ENCODE measurements at regions not wholly inside any gene's neighbourhood (a gene's known extent, or its start where the extent isn't known, plus 50 kb on each side); places are given as distances from the start of the nearest gene placed in this dataset.
"Not testable (repeated sequence)": the region's sequence is repeated elsewhere in the genome, so short reads cannot be mapped to it uniquely, and the experiment has no call there.

DNA sequence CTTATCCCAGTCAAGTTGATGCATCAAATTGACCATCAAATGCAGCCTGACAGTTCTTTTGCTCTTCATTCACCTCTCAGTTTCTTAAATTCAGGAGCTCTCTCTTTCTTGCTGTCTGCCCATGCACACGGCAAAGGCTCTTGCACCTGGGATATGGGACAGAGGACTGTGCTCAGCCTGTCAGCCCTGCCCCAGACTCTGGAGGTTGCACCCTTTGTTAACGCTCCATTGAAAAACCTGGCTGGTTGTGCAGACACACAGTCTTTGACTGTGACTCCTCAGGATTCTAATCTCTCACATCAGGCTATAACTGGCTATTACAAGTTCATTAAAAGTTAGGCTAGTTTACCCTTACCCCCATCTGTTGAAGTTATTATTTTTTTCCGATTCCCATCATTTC is 1032.5 kb downstream of the SOCS6 start:
- TF ChIP-seq, protein P1, sequence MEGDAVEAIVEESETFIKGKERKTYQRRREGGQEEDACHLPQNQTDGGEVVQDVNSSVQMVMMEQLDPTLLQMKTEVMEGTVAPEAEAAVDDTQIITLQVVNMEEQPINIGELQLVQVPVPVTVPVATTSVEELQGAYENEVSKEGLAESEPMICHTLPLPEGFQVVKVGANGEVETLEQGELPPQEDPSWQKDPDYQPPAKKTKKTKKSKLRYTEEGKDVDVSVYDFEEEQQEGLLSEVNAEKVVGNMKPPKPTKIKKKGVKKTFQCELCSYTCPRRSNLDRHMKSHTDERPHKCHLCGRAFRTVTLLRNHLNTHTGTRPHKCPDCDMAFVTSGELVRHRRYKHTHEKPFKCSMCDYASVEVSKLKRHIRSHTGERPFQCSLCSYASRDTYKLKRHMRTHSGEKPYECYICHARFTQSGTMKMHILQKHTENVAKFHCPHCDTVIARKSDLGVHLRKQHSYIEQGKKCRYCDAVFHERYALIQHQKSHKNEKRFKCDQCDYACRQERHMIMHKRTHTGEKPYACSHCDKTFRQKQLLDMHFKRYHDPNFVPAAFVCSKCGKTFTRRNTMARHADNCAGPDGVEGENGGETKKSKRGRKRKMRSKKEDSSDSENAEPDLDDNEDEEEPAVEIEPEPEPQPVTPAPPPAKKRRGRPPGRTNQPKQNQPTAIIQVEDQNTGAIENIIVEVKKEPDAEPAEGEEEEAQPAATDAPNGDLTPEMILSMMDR (conservative IDR thresholded peaks at IDR 0.05; ENCODE audit: low read depth, low read length), result no peak
- no peak overlapping the region for H3K4me3 ChIP-seq (ENCODE audit: low read depth, low read length)
- DNase-seq (ENCODE audit: low read depth), result no peak

DNA sequence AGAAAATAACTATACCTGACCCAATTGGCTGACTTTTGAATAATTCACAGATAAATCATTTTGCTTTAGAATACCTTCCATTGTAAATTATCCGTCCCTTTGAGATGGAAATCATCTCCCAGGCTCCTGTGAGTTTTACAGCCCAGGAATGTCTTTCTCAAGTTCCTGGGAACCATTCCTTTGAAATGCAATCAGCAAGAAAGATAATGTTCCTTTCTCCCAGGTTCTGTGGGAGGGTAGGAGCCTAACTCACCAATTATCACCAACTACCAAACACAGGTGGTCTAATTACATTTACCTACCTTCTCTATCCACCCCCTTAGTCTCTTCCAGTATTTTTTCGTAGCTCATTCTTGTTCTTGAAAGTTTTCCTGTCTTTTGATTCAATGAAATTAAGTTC is 1016.0 kb downstream of the SOCS6 start:
- no peak for DNase-seq (ENCODE audit: low read depth)
- no peak overlapping the region for H3K4me3 ChIP-seq (ENCODE audit: low read depth, low read length)
- TF ChIP-seq, protein P1 (conservative IDR thresholded peaks at IDR 0.05; ENCODE audit: low read depth, low read length), result no peak

DNA sequence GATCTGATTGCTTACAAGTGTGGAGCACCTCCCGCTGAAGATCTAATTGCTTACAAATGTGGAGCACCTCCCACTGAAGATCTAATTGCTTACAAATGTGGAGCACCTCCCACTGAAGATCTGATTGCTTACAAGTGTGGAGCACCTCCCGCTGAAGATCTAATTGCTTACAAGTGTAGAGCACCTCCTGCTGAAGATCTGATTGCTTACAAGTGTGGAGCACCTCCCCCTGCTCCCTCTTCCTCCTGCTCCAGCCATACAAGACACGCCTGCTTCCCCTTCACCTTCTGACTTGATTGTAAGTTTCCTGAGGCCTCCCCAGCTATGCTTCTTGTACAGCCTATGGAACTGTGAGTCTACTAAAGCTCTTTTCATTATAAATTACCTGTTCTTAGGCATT is 1014.9 kb downstream of the SOCS6 start:
- not testable (repeated sequence) for DNase-seq (ENCODE audit: low read depth); H3K4me3 ChIP-seq (ENCODE audit: low read depth, low read length)

DNA sequence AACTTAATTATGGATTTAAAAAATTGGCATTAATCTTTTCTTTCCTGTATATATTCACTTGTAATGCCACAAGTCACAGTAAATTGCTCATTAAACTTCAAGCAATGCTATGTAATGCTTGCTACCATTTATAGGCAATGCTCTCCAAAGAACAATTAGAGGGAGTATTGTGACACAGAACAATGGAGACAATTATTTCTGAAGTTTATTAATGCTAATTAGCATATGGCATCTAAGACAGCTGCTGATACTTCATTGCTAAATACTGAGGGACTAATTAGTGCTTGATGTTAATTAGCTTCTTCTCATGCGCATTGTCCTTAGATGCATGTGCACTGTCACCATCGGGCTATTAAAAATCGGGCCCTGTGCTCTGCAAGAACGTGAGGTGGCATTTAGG is 1012.8 kb downstream of the SOCS6 start:
- TF ChIP-seq, protein P1 (conservative IDR thresholded peaks at IDR 0.05; ENCODE audit: low read depth, low read length), result no peak
- H3K4me3 ChIP-seq (ENCODE audit: low read depth, low read length), result no peak overlapping the region
- DNase-seq (ENCODE audit: low read depth), result no peak

DNA sequence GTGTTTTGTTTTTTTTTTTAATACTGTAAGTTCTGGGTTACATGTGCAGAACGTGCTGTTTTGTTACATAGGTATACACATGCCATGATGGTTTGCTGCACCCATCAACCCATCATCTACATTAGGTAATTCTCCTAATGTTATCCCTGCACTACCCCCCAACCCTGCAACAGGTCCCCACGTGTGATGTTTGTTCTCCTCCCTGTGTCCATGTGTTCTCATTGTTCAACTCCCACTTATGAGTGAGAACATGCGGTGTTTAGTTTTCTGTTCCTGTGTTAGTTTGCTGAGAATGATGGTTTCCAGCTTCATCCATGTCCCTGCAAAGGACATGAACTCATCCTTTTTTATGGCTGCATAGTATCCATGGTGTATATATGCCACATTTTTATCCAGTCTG is 1005.4 kb downstream of the SOCS6 start:
- not testable (repeated sequence) for H3K4me3 ChIP-seq (ENCODE audit: low read depth, low read length); DNase-seq (ENCODE audit: low read depth)

DNA sequence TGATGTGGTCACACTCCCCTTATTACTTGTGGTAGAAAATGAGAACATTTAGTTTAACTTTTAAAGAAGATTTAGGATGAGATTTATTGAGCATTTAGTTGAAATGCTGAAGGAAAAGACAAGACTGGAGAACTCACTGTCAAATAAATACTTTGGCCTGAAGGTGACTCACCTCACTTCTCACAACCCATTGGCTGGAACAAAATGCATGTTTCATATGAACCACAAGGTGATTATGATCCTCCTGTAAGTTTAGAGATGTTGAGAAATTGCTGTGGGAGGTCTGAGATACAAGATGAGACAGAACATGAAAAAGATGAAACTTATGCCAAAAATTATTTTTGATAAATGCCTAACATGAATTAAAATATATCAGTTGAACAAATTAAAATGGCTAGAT is 1004.5 kb downstream of the SOCS6 start:
- H3K4me3 ChIP-seq (ENCODE audit: low read depth, low read length), result no peak overlapping the region
- TF ChIP-seq, protein P1 (conservative IDR thresholded peaks at IDR 0.05; ENCODE audit: low read depth, low read length), result no peak
- DNase-seq (ENCODE audit: low read depth), result peak; percentile 10

DNA sequence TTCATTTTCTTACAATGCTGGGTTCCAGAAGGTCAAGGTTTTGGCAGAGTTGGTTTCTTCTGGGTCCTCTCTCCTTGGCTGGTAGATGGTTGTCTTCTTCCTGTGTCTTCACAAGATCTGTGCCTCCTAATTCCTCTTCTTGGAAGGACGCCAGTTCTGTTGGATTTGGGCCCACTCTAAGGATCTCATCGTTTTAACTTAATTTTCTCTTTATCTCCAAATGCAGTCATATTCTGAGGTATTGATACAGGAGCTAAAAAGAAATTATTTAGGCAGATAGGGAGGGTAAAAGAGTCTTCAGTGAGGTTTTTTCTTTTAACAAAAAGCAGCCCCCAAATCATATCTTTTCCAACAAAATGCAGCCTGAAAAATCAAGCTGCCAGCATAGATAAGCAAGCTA is 998.4 kb downstream of the SOCS6 start:
- no peak for DNase-seq (ENCODE audit: low read depth)
- no peak overlapping the region for H3K4me3 ChIP-seq (ENCODE audit: low read depth, low read length)
- TF ChIP-seq, protein P1 (conservative IDR thresholded peaks at IDR 0.05; ENCODE audit: low read depth, low read length), result no peak

DNA sequence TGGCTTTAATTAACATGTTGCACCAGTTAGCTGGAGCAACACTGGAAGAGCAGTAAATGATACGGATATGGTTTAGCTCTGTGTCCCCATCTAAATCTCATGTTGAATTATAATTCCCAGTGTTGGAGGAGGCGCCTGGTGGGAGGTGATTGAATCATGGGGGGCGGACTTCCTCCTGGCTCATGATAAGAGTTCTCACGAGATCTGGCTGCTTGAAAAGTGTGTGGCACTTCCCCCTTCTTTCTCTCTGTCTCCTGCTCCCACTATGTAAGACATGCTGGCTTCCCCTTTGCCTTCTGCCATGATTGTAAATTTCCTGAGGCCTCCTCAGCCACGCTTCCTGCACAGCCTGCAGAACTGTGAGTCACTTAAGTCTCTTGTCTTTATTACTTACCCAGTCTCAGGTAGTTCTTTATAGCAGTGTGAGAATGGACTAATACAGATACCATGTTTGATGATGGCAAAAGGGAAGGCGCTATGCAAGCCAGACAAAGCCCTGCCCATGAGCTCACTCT is 963.6 kb downstream of the SOCS6 start:
- TF ChIP-seq, protein P1 (conservative IDR thresholded peaks at IDR 0.05; ENCODE audit: low read depth, low read length), result no peak
- no peak for DNase-seq (ENCODE audit: low read depth)

More for the DNA sequence above, 963.6 kb downstream of the SOCS6 start:
- no peak overlapping the region for H3K4me3 ChIP-seq (ENCODE audit: low read depth, low read length)

Measured in choroid plexus epithelial cell (primary cell).